ENCODE measurements at regions not wholly inside any gene's neighbourhood (a gene's known extent, or its start where the extent isn't known, plus 50 kb on each side); places are given as distances from the start of the nearest gene placed in this dataset.

GRCh38 chr9:120258096-120258495, 321.9 kb downstream of the CDK5RAP2 start:
- H3K9me3 ChIP-seq (ENCODE audit: control insufficient read depth, insufficient read depth, low read length), result no peaks in the 10 kb centered on the region

GRCh38 chr9:120257483-120257882, 322.5 kb downstream of the CDK5RAP2 start:
- Histone ChIP-seq H3K9me3 (ENCODE audit: control insufficient read depth, insufficient read depth, low read length) (no peaks in the 10 kb centered on the region), H3K27me3 (ENCODE audit: control insufficient read depth, insufficient read depth, low read length) (no peaks in the 10 kb centered on the region), H3K4me3 (ENCODE audit: low read depth, low read length) (no peak overlapping the region), H3K27ac (ENCODE audit: low read depth, low read length) (no peak overlapping the region)
- DNase-seq (ENCODE audit: low read depth, low spot score), result no peak
- CTCF ChIA-PET, result no interaction called here
- POLR2A ChIA-PET, result no interaction called here
- no peak for TF ChIP-seq CTCF (IDR thresholded peaks at IDR 0.05; ENCODE audit: low read depth, low read length)

More at GRCh38 chr9:120258096-120258495, 321.9 kb downstream of the CDK5RAP2 start:
- CTCF ChIA-PET, result no interaction called here
- Histone ChIP-seq H3K4me3 (ENCODE audit: low read depth, low read length) (no peak overlapping the region), H3K27me3 (ENCODE audit: control insufficient read depth, insufficient read depth, low read length) (no peaks in the 10 kb centered on the region), H3K27ac (ENCODE audit: low read depth, low read length) (no peak overlapping the region)
- no peak for DNase-seq (ENCODE audit: low read depth, low spot score)
- TF ChIP-seq CTCF (IDR thresholded peaks at IDR 0.05; ENCODE audit: low read depth, low read length), result no peak
- POLR2A ChIA-PET, result no interaction called here

- DNase-seq (ENCODE audit: low read depth, low spot score), result no peak
- ChIA-PET CTCF (no interaction called here), POLR2A (no interaction called here)
- Histone ChIP-seq H3K4me3 (ENCODE audit: low read depth, low read length) (no peak overlapping the region), H3K27me3 (ENCODE audit: control insufficient read depth, insufficient read depth, low read length) (no peaks in the 10 kb centered on the region), H3K9me3 (ENCODE audit: control insufficient read depth, insufficient read depth, low read length) (no peaks in the 10 kb centered on the region), H3K27ac (ENCODE audit: low read depth, low read length) (no peak overlapping the region)
- TF ChIP-seq CTCF (IDR thresholded peaks at IDR 0.05; ENCODE audit: low read depth, low read length), result no peak
Measured at GRCh38 chr9:120256146-120256545, 323.8 kb downstream of the CDK5RAP2 start.

GRCh38 chr9:120252248-120252647, 327.7 kb downstream of the CDK5RAP2 start:
- CTCF ChIA-PET, result no interaction called here
- TF ChIP-seq CTCF (IDR thresholded peaks at IDR 0.05; ENCODE audit: low read depth, low read length), result no peak
- Histone ChIP-seq H3K9me3 (ENCODE audit: control insufficient read depth, insufficient read depth, low read length) (no peaks in the 10 kb centered on the region), H3K27me3 (ENCODE audit: control insufficient read depth, insufficient read depth, low read length) (no peaks in the 10 kb centered on the region), H3K4me3 (ENCODE audit: low read depth, low read length) (no peak overlapping the region), H3K27ac (ENCODE audit: low read depth, low read length) (no peak overlapping the region)
- no peak for DNase-seq (ENCODE audit: low read depth, low spot score)
- POLR2A ChIA-PET, result no interaction called here

GRCh38 chr9:120242116-120242811, 337.7 kb downstream of the CDK5RAP2 start:
- Histone ChIP-seq H3K9me3 (ENCODE audit: control insufficient read depth, insufficient read depth, low read length) (no peaks in the 10 kb centered on the region), H3K27ac (ENCODE audit: low read depth, low read length) (no peak overlapping the region), H3K27me3 (ENCODE audit: control insufficient read depth, insufficient read depth, low read length) (peaks cover 3% of the 10 kb centered on the region), H3K4me3 (ENCODE audit: low read depth, low read length) (no peak overlapping the region)
- no peak for DNase-seq (ENCODE audit: low read depth, low spot score)
- ChIA-PET POLR2A (no interaction called here), CTCF (no interaction called here)
- no peak for TF ChIP-seq CTCF (IDR thresholded peaks at IDR 0.05; ENCODE audit: low read depth, low read length)

All from AG04450 (cell line).